GM18499 (cell line): ENCODE measurements at regions not wholly inside any gene's neighbourhood (a gene's known extent, or its start where the extent isn't known, plus 50 kb on each side); places are given as distances from the start of the nearest gene placed in this dataset.
"Not testable (repeated sequence)": the region's sequence is repeated elsewhere in the genome, so short reads cannot be mapped to it uniquely, and the experiment has no call there.

Experiments used
- ATAC-seq: cut with Tn5 transposase; IDR thresholded peaks from one replicate; pipeline ENCODE4 v1.9.1; 2021; ENCODE audit warnings: moderate number of reproducible peaks; ENCODE audit not compliant: insufficient read depth, unreplicated experiment

GRCh38 chr10:47711428-47711827 is 52.0 kb downstream of the SYT15B start:
- not testable (repeated sequence) for ATAC-seq

- ATAC-seq: not testable (repeated sequence)
These were observed 52.9 kb downstream of the SYT15B start for GRCh38 chr10:47710443-47710842.

- peak; percentile 62 for ATAC-seq
These were observed 57.5 kb downstream of the SYT15B start for GRCh38 chr10:47705698-47706414.

GRCh38 chr10:47701285-47701684 is 62.1 kb downstream of the SYT15B start:
- not testable (repeated sequence) for ATAC-seq

GRCh38 chr10:47699854-47700253 is 63.5 kb downstream of the SYT15B start:
- not testable (repeated sequence) for ATAC-seq

- not testable (repeated sequence) for ATAC-seq
These were observed 67.2 kb downstream of the SYT15B start for GRCh38 chr10:47696170-47696569.

GRCh38 chr10:47695149-47695548 is 68.2 kb downstream of the SYT15B start:
- ATAC-seq: not testable (repeated sequence)

GRCh38 chr10:47690304-47690703 is 73.1 kb downstream of the SYT15B start:
- not testable (repeated sequence) for ATAC-seq

- ATAC-seq: not testable (repeated sequence)
These were observed 79.4 kb downstream of the SYT15B start for GRCh38 chr10:47683826-47684475.

- not testable (repeated sequence) for ATAC-seq
These were observed 81.8 kb downstream of the SYT15B start for GRCh38 chr10:47681638-47681990.

GRCh38 chr10:47680848-47681637 is 82.3 kb downstream of the SYT15B start:
- not testable (repeated sequence) for ATAC-seq

GRCh38 chr10:47676102-47676501 is 87.3 kb downstream of the SYT15B start:
- ATAC-seq: not testable (repeated sequence)

- not testable (repeated sequence) for ATAC-seq
These were observed 87.8 kb downstream of the SYT15B start for GRCh38 chr10:47675577-47675976.

- not testable (repeated sequence) for ATAC-seq
These were observed 90.3 kb downstream of the SYT15B start for GRCh38 chr10:47673128-47673527.

GRCh38 chr10:47670857-47671256 is 92.5 kb downstream of the SYT15B start:
- not testable (repeated sequence) for ATAC-seq

- ATAC-seq: not testable (repeated sequence)
These were observed 101.3 kb downstream of the SYT15B start for GRCh38 chr10:47661955-47662577.

- ATAC-seq: not testable (repeated sequence)
These were observed 106.7 kb downstream of the SYT15B start for GRCh38 chr10:47656732-47657131.

GRCh38 chr10:47654161-47654560 is 109.2 kb downstream of the SYT15B start:
- ATAC-seq: not testable (repeated sequence)

GRCh38 chr10:47648594-47648993 is 114.8 kb downstream of the SYT15B start:
- not testable (repeated sequence) for ATAC-seq

GRCh38 chr10:47647523-47648101 is 115.8 kb downstream of the SYT15B start:
- not testable (repeated sequence) for ATAC-seq
